ENCODE measurements at regions not wholly inside any gene's neighbourhood (a gene's known extent, or its start where the extent isn't known, plus 50 kb on each side); places are given as distances from the start of the nearest gene placed in this dataset.

- Histone ChIP-seq H3K27ac (ENCODE audit: control insufficient read depth, insufficient read depth) (no peak overlapping the region), H3K9me3 (replicated peaks; ENCODE audit: control insufficient read depth, insufficient read depth, low read length) (no peaks in the 10 kb centered on the region; the same call in 2 of the 3 replicates), H4K20me1 (ENCODE audit: control insufficient read depth, insufficient read depth) (no peaks in the 10 kb centered on the region), H3K27me3 (replicated peaks in 1 of 2; ENCODE audit: control insufficient read depth in 2 of 2, insufficient read depth in 2 of 2, low read length in 1 of 2) (no peaks in the 10 kb centered on the region; a peak in 2 of 4 replicates), H3K9ac (ENCODE audit: control insufficient read depth, insufficient read depth, low read length) (no peak overlapping the region), H3K4me3 (no peak overlapping the region), H3K36me3 (ENCODE audit: control insufficient read depth in 2 of 2, insufficient read depth in 2 of 2, low read length in 1 of 2) (no peaks in the 10 kb centered on the region), H3K4me1 (ENCODE audit: control insufficient read depth, insufficient read depth, low read length) (no peaks in the 10 kb centered on the region), H3K4me2 (ENCODE audit: control insufficient read depth, insufficient read depth) (no peak overlapping the region), H3K79me2 (ENCODE audit: control insufficient read depth, insufficient read depth, low read length) (no peaks in the 10 kb centered on the region), H2AFZ (ENCODE audit: control insufficient read depth, low read depth, low read length) (no peak overlapping the region)
- 45% methylated on average over 14 of the region's 14 CpGs for WGBS (ENCODE audit: insufficient coverage, insufficient replicate concordance, low lambda C conversion rate, missing lambda C conversion rate)
- ChIA-PET RAD21 (ENCODE audit: unreplicated experiment) (no interaction called here), POLR2A (no interaction called here), CTCF (no interaction called here), SMC1A (ENCODE audit: uncharacterized antibody, unreplicated experiment) (no interaction called here)
- FAIRE-seq (no peak), DNase-seq (ENCODE audit: low read depth, low spot score) (no peak), ATAC-seq (no peak)
- BruUV-seq (replicated peaks) = no TSS peak
- no peak for TF ChIP-seq NRF1 (conservative IDR thresholded peaks at IDR 0.05; ENCODE audit: low read depth, low read length)
- in situ Hi-C loops (cut with MboI) (no loop called here), intact Hi-C loops (cut with micrococcal nuclease; ENCODE audit: unreplicated experiment) (no loop called here)
Measured at GRCh38 chr16:86682219-86682904, 104.0 kb downstream of the FOXL1 start.

- intact Hi-C loops (cut with micrococcal nuclease; ENCODE audit: unreplicated experiment) = no loop called here
- no peak for ATAC-seq
- H3K4me1 ChIP-seq (ENCODE audit: control insufficient read depth, insufficient read depth, low read length) = no peaks in the 10 kb centered on the region
- CTCF ChIA-PET = no interaction called here
- in situ Hi-C loops (cut with MboI) = no loop called here
- H3K27ac ChIP-seq (ENCODE audit: control insufficient read depth, insufficient read depth) = no peak overlapping the region
- POLR2A ChIA-PET = no interaction called here
- peak; percentile 24; the same call in 1 of the 2 replicates for TF ChIP-seq IKZF1 (conservative IDR thresholded peaks at IDR 0.05)
- no peak for TF ChIP-seq SMAD1 (IDR thresholded peaks at IDR 0.05; ENCODE audit: low read depth, partially characterized antibody)
- TF ChIP-seq IRF5 (IDR thresholded peaks at IDR 0.05; ENCODE audit: borderline replicate concordance) = 0 out of 2 replicates have a peak, but pooled peaks have one; percentile 5
- no peak for TF ChIP-seq SMARCA5 (IDR thresholded peaks at IDR 0.05)
- DNase-seq (ENCODE audit: low read depth, low spot score) = no peak
- no peak overlapping the region for H2AFZ ChIP-seq (ENCODE audit: control insufficient read depth, low read depth, low read length)
- H3K27me3 ChIP-seq (replicated peaks in 1 of 2; ENCODE audit: control insufficient read depth in 2 of 2, insufficient read depth in 2 of 2, low read length in 1 of 2) = no peaks in the 10 kb centered on the region; a peak in 2 of 4 replicates
- SMC1A ChIA-PET (ENCODE audit: uncharacterized antibody, unreplicated experiment) = interaction anchor here (1.0 kb wide), 1 partner anchor 19 kb away, joined by 3 read pairs; no protein-coding TSS in a partner anchor
- 19% methylated on average over 8 of the region's 8 CpGs for WGBS (ENCODE audit: insufficient coverage, insufficient replicate concordance, low lambda C conversion rate, missing lambda C conversion rate)
- no peaks in the 10 kb centered on the region; the same call in 2 of the 3 replicates for H3K9me3 ChIP-seq (replicated peaks; ENCODE audit: control insufficient read depth, insufficient read depth, low read length)
- H4K20me1 ChIP-seq (ENCODE audit: control insufficient read depth, insufficient read depth) = no peaks in the 10 kb centered on the region
- RAD21 ChIA-PET (ENCODE audit: unreplicated experiment) = no interaction called here
- no peaks in the 10 kb centered on the region for H3K36me3 ChIP-seq (ENCODE audit: control insufficient read depth in 2 of 2, insufficient read depth in 2 of 2, low read length in 1 of 2)
- no peak overlapping the region for H3K9ac ChIP-seq (ENCODE audit: control insufficient read depth, insufficient read depth, low read length)
- no peak overlapping the region for H3K4me2 ChIP-seq (ENCODE audit: control insufficient read depth, insufficient read depth)
- no peak for FAIRE-seq
- H3K4me3 ChIP-seq = no peak overlapping the region
- no TSS peak for BruUV-seq (replicated peaks)
- no peaks in the 10 kb centered on the region for H3K79me2 ChIP-seq (ENCODE audit: control insufficient read depth, insufficient read depth, low read length)
Measured at GRCh38 chr16:86683441-86684194, 105.3 kb downstream of the FOXL1 start.
